GM18499 (cell line): ENCODE measurements at regions not wholly inside any gene's neighbourhood (a gene's known extent, or its start where the extent isn't known, plus 50 kb on each side); places are given as distances from the start of the nearest gene placed in this dataset.
"Not testable (repeated sequence)": the region's sequence is repeated elsewhere in the genome, so short reads cannot be mapped to it uniquely, and the experiment has no call there.

ENCODE experiments used
- ATAC-seq: cut with Tn5 transposase; IDR thresholded peaks from one replicate; pipeline ENCODE4 v1.9.1; 2021; ENCODE audit warnings: moderate number of reproducible peaks; ENCODE audit not compliant: insufficient read depth, unreplicated experiment

DNA sequence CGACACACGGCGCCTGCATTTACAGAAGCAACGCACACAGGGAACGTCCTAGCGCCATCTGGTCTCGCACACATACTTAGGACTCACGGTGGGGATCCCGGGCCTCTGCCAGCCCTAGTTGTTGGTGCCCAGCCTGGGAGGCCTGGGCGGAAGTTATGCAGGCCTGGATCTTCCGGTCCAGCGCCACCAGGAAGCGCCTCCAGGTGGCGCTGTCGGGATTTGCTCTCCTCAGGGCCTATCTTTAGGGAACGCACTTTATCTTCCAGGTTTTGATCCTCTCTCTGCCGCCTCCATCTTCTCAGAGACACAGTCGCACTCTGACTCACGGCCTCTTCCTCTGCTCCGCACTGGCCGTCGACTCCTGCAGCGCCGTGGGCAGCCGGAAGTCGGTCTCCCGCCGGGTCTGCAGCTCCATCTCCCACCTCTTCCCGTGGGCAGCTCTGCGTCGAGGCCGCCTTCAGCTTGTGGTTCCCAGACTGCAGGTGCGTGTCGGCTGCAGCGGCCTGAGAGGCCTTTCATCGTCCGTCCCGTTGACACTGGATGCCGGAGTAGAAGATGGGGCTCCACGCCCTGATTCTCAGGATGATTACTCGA is 760.4 kb downstream of the TMEM121 start:
- ATAC-seq = no peak

- ATAC-seq = no peak
These were observed 761.1 kb downstream of the TMEM121 start for GRCh38 chr14:106287506-106287905.

- ATAC-seq = no peak
These were observed 765.2 kb downstream of the TMEM121 start for GRCh38 chr14:106291626-106292025.

- ATAC-seq = no peak
These were observed 767.9 kb downstream of the TMEM121 start for GRCh38 chr14:106294324-106294723.

- not testable (repeated sequence) for ATAC-seq
These were observed 774.6 kb downstream of the TMEM121 start for GRCh38 chr14:106300951-106301510.

- ATAC-seq = not testable (repeated sequence)
These were observed 775.2 kb downstream of the TMEM121 start for GRCh38 chr14:106301609-106302008.

DNA sequence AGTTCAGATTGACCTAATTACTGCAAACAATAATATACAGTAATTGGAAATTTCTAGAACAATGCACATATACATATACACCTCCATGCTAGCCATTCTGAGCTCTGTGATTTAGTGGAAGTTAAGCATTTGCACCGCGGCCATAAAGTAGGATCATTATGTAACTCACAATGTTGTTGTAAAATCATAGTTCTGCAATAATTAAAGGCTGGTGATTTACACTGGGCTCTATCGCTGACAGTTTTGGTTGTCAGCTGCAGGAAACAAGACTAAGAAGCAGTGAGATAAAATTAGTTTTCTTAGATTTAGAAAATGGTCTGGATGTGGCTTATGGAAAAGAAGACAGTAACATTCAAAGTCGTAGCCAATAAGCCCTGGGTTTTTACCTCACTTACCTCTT is 776.3 kb downstream of the TMEM121 start:
- no peak for ATAC-seq

DNA sequence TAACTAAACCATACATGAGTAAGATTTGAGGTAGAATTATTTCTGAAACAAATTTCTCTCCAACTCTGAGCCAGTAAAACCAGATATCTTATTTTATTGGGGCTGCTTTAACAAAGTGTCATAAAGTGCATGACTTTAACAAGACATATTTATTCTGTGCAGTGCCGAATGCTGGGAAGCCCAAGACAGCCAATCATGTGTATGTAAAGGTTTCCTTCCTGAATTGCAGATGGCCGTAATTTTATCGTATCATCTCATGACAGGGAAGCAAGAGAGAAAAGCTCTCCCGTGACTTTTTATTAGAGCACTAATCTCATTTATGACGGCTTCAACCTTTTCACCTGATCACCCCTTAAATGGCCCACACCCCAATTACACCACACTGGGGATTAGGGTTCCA is 777.9 kb downstream of the TMEM121 start:
- no peak for ATAC-seq

GRCh38 chr14:106308839-106309389 is 782.5 kb downstream of the TMEM121 start:
- no peak for ATAC-seq

DNA sequence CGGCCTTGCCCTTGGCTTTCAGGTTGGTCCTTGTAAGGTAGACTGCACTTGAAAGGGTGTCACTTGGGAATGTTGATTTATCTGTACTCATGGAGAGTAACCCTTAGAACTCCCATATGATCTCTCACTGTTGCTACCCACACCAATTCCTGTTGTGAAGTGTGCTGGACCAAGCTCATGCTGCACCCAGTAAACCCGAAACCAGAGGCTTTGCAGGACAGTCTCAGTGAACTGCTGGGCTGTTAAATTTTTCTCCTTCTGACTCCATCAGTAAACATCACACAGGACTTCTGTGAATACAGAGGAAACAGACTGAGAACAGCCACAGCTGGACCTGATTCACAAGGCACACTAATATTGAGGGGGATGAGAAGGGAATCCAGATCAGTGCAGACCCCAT is 783.0 kb downstream of the TMEM121 start:
- ATAC-seq = no peak

DNA sequence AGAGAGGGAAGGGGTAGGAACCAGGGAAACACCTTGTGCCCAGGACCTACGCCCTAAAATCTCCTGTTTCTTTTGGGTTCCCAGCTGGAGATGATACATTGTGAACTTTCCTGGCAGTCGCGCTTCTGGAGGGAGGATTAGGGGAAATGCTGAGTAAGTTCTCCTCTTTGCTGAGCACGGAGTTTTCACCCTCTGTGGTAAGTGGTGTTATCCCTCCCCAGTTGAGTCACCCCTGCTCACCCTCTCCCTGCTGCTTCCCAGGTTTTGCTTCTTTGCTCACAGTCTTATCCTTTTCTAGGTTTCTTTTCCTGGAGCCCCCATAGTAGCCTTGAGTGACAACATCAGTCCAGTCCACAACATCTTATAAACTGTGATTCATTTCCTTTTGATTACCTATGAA is 789.1 kb downstream of the TMEM121 start:
- ATAC-seq = no peak

GRCh38 chr14:106317593-106317992 is 791.2 kb downstream of the TMEM121 start:
- no peak for ATAC-seq

DNA sequence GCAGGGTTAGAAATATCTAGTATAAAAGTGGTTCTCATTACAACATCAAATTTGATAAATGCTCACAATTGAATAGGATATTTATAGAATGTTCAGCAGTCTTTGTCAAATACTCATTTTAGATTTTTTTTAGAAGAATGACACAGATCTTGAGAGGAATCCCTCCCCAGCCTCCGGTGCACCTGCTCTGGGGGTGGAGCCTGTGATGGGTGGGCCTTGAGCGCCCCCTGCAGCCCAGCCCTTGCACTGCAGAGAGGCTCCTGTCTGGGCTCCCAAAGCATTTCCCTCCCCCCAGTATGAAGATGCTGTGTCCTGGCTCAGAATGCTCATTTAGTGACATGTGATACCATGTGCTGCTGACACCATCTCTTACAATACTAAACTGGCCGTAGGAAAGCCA is 792.3 kb downstream of the TMEM121 start:
- no peak for ATAC-seq

GRCh38 chr14:106323970-106324369 is 797.6 kb downstream of the TMEM121 start:
- ATAC-seq = not testable (repeated sequence)

DNA sequence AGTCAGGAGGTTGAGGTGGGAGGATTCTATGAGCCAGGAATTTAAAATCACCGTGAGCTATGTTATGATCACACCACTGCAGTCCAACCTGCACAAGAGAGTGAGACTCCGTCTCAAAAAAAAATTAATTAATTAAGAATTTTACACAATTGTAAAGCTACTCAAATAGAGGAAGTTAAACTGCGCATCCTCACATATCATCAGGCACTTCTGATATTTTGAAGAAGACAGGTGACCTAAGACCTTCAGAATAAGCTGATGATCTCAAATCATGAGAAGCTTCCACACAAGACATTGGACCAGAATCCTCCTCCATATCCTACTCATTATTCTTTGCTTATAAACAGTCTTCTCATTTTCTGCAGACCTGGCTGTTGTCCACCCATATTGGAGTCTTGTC is 800.9 kb downstream of the TMEM121 start:
- ATAC-seq = no peak

GRCh38 chr14:106327702-106328353 is 801.4 kb downstream of the TMEM121 start:
- ATAC-seq = not testable (repeated sequence)

DNA sequence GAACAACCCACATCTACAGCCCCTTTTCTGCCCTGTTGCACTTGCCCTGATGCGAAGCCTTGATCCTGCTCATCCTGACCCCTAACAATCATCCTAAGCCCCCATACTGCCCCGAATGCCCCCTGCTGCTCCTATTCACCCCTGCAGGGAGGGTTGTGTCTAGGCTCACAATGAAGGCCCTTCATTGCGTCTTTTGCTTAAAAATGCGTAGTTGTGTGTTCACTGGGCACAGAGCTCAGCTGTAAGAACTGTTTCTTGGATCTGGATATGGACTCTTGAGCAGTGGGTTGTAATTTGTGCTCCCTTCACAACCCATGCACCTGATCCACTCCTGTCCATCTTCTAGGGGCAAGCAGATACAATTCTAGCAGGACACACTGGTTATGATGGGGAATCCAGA is 802.9 kb downstream of the TMEM121 start:
- not testable (repeated sequence) for ATAC-seq

- ATAC-seq = not testable (repeated sequence)
These were observed 803.8 kb downstream of the TMEM121 start for GRCh38 chr14:106329987-106330774.

DNA sequence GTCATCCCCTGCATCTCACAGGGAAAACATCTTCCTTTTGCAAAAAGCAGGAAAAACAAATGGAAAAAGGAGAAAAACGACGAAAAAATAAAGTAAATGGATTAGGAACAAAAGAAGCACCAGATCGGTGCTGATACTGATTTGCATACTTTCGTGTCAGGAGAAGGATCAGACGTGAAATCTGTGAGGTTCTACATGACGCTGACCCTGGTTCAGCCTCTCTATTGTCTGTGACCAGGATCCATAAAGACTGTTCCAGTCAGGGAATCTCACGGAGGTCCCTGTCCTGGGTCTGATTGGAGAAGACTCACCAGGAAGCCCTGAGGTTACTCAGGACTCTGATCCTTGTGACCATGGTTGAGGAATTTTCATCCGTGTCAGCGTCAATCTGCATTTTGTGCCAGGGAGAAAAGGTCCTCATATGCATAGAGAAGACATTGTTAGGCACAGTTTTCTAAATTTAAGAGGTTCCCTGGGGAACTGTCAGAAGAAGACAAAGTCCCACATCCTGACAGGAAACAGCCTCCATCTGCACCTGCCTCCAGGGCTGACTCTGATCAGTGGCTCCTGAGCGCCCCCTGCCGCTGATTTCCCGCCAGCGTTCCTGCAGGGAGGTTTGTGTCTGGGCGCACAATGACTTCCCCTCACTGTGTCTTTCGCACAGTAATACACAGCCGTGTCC is 808.2 kb downstream of the TMEM121 start:
- ATAC-seq = not testable (repeated sequence)

DNA sequence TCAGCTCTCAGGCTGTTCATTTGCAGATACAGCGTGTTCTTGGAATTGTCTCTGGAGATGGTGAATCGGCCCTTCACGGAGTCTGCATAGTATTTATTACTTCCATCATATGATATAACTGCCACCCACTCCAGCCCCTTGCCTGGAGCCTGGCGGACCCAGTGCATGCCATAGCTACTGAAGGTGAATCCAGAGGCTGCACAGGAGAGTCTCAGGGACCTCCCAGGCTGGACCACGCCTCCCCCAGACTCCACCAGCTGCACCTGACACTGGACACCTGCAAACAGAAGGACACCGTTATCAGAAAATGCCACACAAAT is 808.7 kb downstream of the TMEM121 start:
- not testable (repeated sequence) for ATAC-seq
